GM11168 (cell line): ENCODE measurements at regions not wholly inside any gene's neighbourhood (a gene's known extent, or its start where the extent isn't known, plus 50 kb on each side); places are given as distances from the start of the nearest gene placed in this dataset.
"Not testable (repeated sequence)": the region's sequence is repeated elsewhere in the genome, so short reads cannot be mapped to it uniquely, and the experiment has no call there.

ENCODE experiments used
- in situ Hi-C: fragments of 300-500 bp; cut with MboI; formaldehyde crosslinking; loops from one replicate; pipeline ENCODE4 v1.12.0; 2022; ENCODE audit warnings: low sequenced_read_pairs; ENCODE audit not compliant: unreplicated experiment

DNA sequence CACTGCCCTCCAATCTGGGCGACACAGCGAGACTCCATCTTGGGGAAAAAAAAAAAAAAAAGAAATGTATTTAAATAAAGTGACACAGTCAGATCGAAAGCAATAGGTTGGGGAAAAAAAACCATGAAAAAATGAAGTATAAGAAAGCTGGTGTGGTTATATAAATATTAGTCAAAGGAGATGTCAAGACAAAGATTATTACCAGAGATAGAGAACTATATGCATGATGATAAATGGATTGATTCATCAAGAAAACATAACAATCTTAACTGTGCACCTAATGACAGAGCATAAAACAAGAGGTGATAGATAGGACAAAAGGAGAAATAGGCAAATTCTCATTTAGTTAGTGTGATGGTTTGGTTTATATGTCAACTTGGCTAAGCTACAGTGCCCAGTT is 146.9 kb upstream of the AHI1 start:
- in situ Hi-C loops = no loop called here

DNA sequence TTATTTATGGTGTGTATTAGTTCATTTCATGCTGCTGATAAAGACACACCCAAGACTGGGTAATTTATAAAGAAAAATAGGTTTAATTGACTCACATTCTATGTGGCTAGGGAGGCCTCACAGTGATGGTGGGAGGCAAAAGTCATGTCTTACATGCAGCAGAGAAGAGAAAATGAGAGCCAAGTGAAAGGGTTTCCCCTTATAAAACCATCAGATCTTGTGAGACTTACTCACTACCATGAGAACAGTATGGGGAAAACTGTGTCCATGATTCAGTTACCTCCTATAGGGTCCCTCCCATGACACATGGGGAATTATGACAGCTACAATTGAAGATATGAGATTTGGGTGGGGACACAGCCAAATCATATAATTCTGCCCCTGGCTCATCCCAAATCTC is 150.0 kb upstream of the AHI1 start:
- in situ Hi-C loops = no loop called here

DNA sequence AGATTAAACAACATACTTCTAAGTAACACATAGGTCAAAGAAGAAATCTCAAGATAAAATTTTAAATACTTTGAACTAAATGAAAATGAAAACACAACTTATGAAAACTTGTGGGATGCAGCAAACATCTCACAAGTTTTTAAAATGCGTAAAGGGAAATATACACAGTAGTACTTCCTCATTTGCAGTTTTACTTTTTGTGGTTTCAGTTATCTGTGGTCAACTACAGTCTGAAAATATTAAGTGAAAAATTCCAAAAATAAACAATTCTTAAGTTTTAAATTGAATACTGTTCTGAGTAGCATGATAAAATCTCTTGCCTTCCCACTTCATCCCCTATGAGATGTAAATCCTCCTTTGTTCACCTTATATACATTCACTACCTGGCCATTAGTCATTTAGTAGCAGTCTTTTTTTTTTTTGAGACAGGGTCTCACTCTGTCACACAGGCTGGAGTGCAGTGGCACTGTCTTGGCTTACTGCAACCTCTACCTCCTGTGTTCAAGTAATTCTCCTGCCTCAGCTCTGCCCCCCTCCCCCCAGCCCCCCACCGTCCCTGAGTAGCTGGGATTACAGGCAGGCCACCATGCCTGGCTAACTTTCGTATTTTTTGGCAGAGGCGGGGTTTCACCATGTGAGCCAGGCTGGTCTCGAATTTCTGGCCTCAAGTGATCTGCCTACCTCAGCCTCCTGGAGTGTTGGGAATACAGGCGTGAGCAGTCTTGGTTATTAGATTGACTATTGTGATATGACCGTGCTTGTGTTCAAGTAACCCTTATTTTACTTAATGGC is 154.6 kb upstream of the AHI1 start:
- in situ Hi-C loops = no loop called here

DNA sequence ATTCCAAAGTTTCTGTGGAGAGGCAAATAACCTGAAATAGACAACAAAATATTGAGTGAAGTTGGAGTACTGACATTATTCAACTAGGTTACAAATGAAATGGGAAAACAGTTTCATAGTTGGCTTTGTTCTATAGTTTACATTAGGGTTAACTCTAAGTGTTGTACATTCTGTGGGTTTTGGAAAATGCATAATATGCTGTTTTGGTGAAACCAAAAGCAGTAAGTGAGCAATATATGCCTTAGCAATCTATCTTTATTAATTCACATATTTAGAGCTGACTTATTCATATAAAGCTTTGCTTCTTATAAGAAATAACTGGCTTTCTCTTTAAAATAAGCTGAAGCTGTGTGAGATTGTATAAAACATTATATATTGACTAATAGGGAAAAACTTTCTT is 157.5 kb upstream of the AHI1 start:
- in situ Hi-C loops = no loop called here

DNA sequence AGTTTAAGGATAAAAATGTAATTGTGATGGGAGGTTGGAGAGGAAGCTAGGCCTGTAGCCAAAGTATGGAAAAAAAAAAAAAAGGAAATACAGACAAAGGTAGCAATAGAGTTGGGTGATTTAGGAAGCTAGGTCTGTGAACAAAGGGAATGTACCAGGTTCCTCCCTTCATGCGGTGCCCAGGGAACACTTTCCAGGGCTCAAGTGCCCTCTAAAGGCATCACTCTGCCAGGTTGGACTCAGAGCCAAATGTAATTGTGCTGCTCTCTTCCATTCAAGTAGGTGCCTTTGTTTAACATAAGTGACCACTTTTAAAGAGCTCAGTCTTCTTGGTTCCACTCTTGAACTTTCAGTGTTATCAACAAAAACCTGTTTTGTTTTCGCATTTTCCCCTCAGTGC is 159.7 kb upstream of the AHI1 start:
- in situ Hi-C loops = no loop called here

DNA sequence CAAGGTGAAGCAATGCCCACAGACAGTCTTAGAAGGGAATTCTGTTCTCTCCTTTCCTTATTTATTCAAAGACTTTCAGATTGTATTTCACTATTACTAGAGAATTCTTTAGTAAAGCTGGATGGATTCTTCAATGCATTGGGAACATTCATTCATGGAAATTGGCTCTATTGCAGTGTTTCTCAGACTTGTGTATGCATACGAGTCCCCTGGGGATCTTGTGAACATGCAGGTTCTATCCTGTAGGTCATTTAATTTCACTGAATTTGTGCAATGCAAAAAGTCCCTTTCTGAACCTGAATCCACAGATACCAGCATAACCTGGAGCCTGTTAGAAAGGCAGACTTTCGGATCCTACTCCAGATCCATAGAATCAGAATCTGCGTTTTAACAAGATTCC is 160.9 kb upstream of the AHI1 start:
- in situ Hi-C loops = no loop called here

DNA sequence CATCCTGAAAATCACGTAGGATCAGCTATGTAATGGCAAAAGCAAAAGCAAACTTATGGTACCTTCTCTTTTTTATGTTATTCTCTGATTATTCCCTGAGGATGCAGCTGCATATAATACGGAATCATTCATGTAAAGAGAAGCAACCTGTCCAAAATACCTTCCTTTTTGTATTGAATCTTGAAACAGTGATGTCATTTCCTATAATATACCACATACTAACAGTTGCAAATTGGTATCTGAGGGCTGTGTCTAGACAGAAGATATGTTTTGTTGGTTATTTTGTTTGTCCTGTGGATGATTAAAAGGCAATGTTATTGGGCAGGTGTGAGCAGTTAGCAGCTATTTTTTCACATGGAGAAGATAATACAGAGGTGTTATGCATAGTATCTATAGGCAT is 161.4 kb upstream of the AHI1 start:
- in situ Hi-C loops = no loop called here

DNA sequence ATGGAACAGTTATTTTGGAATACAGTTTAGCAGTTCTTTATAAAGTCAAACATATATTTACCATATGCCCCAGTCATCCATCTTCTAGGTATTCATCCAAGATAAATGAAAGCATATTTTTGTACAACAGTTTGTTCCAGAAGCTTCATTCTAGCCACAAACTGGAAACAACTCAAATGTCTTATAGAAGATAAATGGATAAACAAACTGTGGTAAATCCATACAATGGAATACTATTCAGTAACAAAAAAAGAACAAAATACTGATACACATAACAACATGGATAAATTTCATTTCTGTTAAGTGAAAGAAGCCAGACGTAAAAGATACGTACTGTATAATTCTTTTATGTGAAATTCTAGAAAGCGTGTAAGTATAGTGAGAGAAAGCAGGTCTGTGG is 167.0 kb upstream of the AHI1 start:
- in situ Hi-C loops = no loop called here

DNA sequence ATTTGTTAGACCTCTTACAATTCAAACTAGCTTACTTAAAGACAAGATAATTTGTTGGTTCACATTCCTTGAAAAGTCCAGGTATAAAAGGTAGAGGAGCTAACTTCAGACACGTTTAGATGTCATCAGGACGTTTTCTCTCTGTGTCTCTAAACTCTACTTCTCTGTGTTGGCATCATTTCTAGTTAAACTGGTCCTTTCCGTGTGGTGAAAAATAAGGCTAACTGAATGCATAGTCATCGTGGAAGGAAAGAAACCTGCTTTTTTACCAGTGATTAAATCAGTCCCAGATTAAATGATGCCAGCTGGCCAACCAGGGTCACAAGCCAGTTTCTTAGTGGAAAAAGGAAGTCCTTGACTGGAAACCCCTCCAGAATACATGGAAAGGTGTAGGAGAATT is 168.4 kb upstream of the AHI1 start:
- in situ Hi-C loops = no loop called here

DNA sequence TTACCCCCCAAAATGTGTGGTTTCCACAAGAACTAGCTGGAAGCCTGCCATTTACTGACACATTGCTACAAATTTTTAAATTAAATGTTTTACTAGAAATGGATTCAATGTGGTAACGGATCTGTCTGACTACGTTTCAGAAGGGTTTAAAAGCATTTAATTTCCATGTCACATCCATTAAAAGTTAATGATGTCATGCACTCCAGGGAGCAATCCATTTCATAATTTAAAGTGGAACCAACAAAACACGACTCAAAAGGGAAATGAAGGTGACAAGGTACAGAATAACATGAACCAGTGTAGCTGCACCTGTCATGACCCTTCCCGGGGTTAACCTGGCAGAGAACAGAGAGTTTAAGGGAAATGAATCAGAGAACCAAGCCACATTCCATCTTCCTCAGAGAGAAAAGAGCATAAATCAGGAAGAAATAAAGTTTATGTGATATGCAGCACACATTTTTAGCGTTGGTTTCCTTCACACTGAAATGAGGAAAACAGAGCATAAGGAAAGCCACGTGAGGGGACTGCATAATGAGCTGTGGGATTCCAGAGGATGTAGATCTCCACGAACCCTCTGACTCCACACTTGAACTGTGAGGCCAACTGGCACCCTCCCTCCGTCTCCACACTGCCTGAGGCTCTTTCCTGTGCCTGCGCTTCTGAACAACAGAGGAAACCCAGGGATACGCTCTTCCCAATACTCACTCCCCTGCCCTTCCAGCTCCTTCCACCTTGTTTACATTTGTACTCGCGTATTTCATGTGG is 170.3 kb upstream of the AHI1 start:
- in situ Hi-C loops = no loop called here

DNA sequence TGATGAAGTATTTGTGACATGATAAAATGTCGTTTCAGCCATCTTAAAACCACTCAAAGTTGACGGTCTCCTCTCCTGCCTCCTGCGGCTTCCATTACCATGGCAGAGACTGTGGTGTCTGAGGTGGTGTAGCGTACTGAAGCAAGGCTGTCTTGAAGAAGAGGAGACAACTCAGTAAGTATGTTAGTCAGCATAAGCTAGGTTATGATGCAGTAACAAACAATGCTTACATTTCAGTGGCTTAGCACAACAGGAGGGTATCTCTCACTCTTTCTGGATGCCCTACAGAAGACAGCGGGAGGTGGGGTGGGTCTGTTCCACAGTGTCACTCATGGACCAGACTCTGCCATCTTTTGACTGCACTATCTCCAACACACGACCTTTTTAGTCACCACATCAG is 174.7 kb upstream of the AHI1 start:
- in situ Hi-C loops = no loop called here

DNA sequence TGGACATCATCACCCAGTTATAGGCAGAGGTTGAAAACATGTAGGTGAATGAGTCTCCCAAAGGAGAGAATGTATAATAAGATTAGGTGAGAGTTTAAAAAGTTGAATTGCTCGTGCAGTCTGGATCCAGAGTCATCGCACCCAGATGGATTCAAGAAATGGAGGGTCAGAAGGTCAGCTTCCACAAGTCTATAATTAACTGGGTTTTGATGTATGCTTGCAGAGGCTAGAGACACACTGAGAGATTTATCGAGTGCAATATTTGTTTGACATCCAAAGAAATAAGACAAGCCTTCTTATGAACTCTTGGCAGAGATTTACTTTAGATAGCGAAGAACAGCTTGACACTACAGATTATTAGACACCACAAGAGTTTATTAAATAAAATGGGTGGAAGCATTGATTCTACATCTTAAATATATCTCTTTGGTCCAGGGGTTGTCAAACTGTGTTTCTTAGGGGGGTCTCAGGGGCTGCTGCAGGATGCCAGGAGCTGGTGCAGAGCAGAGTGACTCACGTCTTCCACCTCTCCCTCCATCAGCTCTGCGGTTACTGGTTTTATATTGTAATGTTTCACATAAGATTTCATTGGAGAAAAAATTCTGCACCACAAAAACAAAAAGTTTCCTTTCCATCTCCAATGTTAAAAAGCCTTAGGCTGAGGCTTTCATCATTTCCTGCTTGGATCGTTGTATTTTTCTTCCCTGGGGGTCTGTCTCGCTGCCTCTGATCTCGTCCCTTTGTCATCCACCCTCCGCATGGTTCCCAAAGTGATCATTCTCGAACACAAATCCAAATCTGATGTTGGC is 176.2 kb upstream of the AHI1 start:
- in situ Hi-C loops = no loop called here

DNA sequence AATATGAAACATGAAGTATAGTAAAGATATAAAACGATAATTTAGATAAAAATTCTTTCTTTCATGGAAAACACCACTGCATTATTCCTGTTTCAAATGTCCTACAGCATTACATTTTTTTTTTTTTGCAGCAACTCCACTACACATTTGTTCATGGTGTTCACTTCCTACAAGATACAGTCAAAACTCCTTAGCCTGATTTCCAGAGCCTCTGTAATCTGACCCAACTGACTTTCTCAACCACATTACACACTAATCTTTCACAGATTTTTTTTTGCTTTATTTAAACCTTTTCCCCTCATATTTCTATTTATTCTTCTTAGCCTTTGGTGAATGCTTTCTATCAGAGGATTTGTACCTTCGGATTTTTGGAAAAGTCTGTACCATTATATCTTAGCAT is 176.5 kb upstream of the PDE7B start:
- in situ Hi-C loops = no loop called here

DNA sequence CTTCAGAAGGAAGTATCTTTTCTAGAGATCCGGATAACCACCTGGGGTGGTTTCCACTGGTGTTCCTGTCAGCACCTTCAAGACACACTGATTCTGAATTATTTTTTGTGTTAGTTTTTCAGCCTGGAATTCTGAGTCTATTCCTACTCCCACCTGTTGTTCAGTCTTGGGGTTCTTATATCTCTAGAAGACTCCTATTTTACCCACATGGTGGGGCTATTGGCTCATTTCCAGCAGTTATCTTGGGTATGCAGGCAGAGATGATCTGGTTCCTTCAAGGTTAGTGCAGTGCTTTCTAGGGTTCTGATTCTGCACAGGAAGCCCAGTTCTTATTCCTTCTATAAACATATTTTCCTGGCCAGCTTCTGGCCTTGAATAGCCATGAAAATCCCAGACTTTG is 175.6 kb upstream of the PDE7B start:
- in situ Hi-C loops = no loop called here

DNA sequence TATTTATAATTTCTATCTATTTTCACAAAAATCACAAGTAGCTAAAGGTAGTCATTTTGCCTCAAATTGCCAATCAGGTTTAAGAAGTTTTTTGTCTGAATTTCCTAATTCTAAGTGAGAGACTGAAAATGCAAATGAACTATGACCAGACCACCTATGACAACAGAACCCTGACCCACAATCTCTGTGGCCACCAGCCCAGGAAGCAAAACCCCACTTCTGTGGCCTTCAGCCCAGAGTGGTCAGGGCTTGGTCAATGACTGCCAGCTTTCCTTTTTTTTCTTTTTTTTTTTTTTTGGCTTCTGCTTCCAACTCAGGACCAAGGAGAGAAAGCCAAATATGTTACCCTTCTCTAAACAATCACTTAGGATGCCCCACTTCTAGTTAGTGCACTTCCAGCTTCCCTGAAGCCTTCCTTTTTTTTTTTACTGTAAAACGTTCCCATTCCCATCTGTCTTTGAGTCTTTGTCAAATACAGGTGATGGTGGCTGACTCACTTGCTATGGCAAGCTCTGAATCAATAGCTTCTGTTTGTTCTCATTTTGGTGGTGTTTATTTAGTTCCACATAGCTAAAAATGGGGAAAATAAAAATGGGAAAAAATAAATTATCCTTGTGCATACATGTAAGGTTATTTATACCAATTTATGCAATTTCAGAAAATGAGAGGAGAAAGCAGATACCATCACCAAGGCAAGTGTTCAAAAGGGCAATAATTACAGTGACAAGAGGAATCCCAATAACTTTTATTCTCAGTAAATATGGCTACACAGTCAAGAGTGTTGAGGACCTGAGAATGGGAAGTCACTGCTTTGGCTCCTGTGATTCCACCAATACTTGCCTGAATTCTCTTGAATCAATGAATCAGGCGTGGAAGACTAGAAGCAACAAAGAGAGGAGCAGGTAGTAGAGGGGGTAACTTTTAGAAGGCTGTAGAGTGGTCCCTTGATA is 170.3 kb upstream of the PDE7B start:
- in situ Hi-C loops = no loop called here

DNA sequence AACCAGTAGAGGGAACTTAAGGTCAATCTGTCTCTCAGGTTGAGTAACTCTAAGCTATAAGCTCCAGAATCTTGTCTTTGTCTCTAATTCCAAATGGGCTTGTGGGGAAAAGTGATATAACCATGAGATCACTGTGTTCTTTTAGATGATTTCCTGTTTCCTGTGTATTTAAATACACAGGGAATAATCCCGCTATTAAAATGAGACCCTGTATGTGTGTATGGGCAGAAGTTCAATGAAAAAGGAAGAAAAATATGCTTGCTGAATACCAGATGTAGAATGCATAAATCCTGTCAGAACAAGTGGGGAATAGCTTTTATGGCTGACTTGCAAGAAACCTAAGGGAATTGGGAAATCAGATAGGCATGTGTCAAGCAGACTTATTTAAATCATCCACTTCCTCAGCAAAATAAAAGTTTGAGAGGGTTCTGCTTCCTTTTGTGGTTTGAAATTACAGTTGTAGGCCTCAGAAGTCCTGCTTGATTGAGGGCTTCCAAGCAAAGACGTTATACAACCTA is 164.7 kb upstream of the PDE7B start:
- in situ Hi-C loops = no loop called here

DNA sequence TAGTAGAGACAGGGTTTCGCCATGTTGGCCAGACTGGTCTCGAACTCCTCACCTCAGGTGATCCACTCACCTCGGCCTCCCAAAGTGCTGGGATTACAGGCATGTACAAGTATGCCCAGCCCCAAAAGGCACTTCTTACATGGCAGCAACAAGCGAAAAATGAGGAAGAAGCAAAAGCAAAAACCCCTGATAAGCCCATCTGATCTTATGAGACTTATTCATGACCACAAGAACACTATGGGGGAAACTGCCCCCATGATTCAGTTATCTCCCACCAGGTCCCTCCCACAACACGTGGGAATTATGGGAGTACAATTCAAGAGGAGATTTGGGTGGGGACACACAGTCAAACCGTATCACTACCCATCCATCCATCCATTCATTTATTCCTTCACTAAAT is 163.0 kb upstream of the PDE7B start:
- in situ Hi-C loops = not testable (repeated sequence)

DNA sequence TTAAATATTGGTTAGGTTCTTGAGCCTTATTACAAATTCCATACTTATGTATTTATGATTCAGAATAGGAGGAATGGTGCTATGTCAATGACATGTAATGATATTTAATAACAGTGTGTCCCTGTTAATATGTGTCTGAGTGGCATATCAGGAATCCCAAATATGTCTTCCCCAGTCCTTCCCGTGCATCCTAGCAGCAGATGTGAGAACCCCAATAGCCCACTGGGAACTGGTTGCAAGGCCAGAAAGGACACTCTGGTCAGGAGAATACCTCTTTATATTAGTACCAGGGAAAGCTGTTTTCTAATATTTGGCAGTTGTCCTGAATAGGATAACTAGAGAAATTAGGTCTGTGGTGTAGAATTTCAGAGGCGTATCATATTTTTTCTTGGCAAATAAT is 159.1 kb upstream of the PDE7B start:
- in situ Hi-C loops = no loop called here

DNA sequence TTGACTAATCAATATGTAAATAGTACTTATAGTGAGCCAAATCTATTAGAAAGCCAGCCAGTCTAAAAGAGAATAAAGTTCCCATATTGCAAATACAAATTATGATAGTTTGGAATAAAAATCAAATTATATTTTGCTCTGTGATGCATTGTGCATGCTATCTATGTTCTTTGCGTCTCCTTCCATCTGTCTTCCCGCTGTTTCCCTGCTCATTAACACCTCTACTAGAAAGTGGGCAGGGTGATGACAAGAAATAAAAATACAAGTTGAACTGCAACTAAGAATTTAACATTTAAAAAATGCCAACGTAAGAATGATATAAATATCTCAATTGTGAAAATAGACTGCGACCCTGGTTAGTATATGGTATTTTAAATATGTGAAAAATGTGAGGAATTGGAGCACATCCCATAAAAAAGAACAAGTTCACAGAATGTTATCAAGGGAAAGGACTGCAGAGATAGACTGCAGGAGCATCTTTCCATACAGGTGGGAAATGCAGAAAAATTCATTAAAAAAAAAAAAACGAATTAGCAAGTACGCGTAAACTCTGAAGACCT is 157.6 kb upstream of the PDE7B start:
- in situ Hi-C loops = no loop called here

DNA sequence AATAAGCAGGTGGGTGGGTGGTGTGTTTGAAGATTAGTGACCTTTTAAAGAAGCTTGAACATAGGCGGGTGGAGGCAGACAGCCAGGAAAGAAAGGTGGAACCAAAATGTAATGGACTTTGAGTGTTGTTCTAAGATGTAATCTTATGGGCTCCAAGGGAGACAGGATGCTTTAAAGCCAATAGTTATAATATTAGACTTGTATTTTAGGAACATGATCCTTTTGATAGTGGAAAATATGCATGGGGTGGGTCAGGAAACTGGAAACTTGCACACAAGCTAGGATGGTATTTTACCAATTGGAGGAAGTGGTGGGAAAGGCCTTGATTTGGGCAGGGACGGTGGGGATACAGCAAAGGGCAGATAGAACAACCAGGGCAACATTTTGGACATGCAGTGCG is 151.8 kb upstream of the PDE7B start:
- in situ Hi-C loops = no loop called here
